OCI-LY3 (cell line): ENCODE measurements at regions not wholly inside any gene's neighbourhood (a gene's known extent, or its start where the extent isn't known, plus 50 kb on each side); places are given as distances from the start of the nearest gene placed in this dataset.

Source experiments
- EZH2phosphoT487 ChIP-seq: fragments of 200-600 bp; shearing (Covaris generic); IDR thresholded peaks from 2 replicates; pipeline ENCODE4 v1.6.1; 2018; ENCODE audit warnings: antibody characterized with exemption, mixed run types, low read depth
- TF ChIP-seq, protein P1 (sequence below): fragments of 200-600, 300-600 bp; sonication (generic); IDR thresholded peaks from 2 replicates; pipeline ENCODE4 v1.5.1; 2014; ENCODE audit warnings: antibody characterized with exemption, low read length, low read depth

DNA sequence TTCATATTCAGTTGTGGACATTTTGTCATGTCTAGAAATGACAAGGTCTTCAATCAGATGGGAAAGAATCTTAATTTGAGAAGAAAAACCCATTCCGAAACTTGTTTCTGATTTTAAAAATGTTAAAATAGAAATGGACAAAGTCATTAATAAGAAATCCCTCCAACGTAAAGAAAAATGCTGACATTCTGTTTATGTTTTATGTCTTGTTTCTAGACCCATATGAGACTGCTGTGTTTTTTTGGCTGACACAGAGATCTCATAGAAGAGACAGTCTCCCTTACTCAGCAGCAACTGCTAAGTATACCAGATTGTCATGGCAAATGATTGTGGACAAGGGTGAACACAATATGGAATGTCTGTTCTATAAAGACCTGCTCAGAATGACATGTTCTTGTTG lies 538.5 kb downstream of the ZEB2 start:
- TF ChIP-seq, protein P1, sequence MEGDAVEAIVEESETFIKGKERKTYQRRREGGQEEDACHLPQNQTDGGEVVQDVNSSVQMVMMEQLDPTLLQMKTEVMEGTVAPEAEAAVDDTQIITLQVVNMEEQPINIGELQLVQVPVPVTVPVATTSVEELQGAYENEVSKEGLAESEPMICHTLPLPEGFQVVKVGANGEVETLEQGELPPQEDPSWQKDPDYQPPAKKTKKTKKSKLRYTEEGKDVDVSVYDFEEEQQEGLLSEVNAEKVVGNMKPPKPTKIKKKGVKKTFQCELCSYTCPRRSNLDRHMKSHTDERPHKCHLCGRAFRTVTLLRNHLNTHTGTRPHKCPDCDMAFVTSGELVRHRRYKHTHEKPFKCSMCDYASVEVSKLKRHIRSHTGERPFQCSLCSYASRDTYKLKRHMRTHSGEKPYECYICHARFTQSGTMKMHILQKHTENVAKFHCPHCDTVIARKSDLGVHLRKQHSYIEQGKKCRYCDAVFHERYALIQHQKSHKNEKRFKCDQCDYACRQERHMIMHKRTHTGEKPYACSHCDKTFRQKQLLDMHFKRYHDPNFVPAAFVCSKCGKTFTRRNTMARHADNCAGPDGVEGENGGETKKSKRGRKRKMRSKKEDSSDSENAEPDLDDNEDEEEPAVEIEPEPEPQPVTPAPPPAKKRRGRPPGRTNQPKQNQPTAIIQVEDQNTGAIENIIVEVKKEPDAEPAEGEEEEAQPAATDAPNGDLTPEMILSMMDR: no peak
- TF ChIP-seq EZH2phosphoT487: no peak
